Stimulated activated CD4-positive, alpha-beta T cell treated with anti-CD3 and anti-CD28 coated beads, TNF-alpha, amount 100 ng/mL, for 48 hours (primary cell): ENCODE measurements at regions not wholly inside any gene's neighbourhood (a gene's known extent, or its start where the extent isn't known, plus 50 kb on each side); places are given as distances from the start of the nearest gene placed in this dataset.
A peak's percentile ranks its signal among the peaks of the same experiment; 100 is the strongest.
"Not testable (repeated sequence)": the region's sequence is repeated elsewhere in the genome, so short reads cannot be mapped to it uniquely, and the experiment has no call there.

Experiments
- DNase-seq, 3 donors: peaks; one replicate each; pipeline ENCODE4 v3.0.0-alpha.2; 2020; ENCODE audit warnings: low read depth in 3 of 3

DNA sequence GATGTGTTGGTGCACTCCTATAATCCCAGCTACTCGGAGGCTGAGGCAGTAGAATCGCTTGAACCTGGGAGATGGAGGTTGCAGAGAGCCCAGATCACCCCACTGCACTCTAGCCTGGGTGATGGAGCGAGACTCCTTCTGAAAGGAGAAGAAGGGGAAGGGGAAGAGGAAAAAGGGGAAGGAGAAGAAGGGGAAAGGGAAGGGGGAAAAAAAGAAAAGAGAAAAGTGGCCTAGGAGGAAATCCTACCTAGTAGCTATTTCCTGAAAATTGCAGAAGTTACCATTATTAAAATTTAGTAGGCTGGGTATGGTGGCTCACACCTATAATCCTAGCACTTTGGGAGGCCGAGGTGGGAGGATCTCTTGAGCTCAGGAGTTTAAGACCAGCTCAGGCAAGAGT, 67.4 kb downstream of the ARRDC3 start:
- no peak for DNase-seq

DNA sequence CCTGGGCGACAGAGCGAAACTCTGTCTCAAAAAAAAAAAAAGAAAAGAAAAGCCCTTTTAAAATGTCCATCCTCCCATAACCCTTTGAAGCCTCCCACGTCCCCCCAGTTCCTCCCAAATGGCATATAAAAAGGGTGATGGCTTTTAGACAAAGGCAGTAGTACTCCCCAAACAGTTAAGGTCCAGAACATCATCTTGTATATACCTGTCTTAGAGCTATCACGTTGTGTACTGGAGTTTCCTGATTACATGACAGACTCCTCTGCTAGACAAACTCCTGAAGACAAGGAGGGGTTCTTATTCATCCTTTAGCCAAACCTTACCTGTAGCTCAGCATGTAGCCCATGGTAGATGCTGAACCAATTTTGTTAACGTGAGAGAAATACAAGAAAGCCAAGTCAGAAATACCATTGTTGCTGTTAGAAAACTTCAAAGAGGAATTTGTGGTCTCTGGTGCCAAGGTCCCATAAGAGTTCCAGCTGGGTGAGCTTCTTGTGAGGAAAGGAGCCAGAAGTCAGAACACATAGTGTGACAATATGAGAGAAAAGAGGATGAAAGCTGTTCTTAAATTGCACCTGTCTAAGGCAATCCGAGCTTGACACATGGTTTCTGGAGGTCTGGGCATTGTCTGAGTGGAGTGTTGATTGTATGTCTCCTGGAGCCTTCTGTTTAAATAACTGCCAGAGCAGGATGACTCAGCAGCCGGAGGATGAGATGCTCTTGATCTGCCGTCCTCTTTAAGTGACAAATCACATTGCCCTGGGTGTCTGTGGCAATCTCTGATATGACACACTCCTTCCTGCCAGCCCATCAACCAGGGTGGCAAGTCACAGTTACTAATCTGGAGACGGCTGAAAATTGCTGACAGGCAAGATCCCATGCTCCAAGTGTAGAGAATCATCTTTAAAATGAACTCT, 69.1 kb downstream of the ARRDC3 start:
- DNase-seq = peak; percentile 64 to 83 (median 72)

DNA sequence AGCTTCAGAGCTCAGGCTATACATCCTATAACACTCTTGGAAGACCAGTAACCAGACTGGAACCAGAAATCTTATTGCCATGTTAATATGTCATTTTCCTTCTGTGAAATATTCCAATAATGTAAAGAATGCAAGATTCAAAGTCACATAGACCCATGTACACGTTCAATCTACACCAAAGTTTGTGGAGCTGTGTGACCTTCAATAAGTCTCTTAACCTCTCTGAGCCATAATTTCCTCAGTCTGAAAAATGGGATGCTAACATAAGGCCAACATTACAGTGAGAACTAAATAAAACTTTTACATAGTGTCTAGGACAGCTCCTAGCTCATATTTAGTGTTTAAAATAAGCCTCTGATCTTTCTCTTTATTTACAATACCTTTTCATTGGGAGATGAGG, 70.4 kb downstream of the ARRDC3 start:
- DNase-seq = no peak

DNA sequence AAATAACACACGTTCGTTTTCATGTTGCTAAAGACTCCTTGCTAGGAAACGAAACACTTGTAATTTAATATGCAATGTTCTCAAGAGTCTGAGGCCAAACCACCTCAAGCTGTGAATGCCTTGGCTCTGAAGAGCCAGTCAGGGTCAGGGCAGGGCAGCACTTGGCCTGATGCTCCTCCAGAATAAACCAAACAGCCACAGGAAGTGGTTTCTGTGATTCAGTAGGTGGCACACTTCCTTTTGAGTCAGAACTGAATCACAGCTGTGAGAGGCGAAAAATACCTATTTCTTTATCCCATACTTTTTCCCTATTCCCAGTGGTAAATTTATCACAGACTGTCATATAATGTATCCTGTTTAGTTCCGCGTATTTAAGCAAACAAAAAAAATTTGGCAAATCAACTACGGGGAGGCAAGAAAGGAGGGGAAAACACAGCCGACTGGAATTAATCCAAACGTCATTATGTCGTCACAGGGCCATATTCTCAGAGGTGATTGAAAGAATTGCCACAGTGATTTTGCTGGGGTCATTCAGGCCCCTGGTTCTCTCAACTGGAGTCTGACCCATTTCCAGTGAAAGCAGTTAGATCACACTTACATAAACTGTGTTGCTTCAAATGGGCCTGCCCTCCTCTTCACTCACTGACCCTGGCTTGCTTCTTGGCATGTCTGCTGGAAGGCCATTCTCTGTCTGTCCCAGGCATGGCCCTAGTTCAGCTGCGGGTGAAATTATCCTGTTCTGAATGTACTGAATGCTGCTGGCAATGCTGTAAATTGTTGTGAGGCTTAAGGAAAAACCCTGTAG, 71.2 kb downstream of the ARRDC3 start:
- peak; percentile 23 to 44 (median 32) for DNase-seq

DNA sequence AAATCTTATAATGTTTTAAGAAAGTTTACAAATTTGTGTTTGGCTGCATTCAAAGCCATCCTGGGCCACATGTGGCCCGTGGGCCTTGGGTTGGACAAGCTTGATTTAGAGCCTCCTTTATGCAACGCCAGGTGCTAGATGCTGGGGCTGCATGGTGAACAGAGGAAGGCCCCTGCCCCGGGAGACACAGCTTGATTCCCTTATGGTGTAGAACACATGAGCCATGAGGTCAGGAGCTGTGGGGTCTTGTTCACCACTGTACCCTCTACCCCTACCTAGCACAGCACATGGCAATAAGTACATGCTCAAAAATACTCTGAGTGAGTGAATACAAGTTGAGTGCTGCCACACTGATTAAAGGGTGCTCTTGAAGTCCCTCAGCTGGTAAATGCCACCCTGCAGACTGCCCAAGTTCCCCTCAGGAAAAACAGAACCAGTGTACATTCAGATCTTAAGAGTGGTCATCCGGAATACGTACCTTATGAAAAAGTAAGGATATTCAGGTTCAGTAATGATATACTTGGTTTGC, 71.9 kb downstream of the ARRDC3 start:
- no peak for DNase-seq

DNA sequence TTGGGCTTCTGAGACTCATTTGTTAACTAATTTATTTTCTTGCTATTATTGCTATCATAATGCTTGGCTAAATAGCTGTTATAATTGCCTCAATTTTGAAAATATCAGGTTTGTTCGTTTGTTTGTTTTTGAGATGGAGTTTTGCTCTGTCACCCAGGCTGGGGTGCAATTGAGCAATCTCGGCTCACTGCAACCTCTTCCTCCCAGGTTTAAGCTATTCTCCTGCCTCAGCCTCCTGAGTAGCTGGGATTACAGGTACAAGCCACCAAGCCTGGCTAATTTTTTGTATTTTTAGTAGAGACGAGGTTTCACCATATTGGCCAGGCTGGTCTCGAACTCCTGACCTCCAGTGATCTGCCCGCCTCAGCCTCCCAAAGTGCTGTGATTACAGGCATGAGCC, 75.0 kb downstream of the ARRDC3 start:
- DNase-seq = not testable (repeated sequence)

DNA sequence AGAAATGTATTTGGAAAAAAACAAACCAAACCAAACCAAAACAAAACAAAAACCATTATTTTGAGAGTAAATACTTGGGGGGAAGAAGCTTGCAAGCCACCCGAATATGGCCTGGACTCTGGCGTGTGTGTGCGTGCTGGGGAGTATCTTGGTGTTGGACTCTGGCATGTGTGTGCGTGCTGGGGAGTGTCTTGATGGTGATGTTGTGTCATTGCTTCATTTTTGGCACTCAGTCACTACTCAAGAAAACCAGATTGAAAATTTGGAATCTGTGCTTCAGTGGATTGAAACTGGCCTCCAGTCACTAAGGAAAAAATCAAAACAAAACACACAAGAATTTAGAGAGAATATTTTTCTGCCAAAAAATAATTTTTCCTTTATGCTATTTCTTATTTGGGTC, 76.1 kb downstream of the ARRDC3 start:
- DNase-seq = no peak

DNA sequence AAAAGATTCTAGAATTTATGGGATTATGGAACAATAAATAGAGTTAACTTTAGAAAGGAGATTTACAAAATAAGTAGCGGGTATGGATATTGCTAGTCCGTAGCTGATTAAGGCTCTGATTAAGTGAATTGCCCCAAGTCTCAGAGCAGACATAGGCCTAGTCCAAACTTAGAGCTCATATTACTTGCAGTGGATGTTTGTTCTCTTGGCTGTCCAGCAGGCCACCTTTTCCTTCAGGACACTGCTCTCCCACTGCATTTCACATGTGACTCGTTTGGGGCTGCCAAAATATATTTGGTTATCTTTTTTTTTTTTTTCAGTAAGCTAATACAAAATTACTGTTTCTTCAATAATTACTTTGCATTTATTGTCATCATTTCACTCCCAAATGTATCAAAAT, 76.6 kb downstream of the ARRDC3 start:
- no peak for DNase-seq

DNA sequence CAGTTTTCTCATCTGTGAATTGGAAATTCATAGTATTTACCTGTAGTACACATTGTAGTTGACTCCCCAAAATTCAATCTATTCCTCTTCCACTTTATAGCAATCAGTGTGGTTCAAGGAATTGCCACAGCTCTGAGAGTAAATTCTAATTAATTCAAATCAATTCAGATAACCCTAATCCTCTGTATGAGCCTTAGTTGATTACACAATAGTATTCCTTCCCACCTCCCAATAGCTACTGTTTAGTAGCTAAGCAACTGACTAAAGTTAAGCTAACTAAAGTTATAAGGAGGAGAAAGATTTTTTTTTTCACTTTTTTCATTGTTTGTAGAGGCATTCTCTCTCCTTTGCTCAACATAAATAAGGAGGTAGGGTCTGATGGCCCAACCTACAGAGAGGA, 77.5 kb downstream of the ARRDC3 start:
- no peak for DNase-seq

DNA sequence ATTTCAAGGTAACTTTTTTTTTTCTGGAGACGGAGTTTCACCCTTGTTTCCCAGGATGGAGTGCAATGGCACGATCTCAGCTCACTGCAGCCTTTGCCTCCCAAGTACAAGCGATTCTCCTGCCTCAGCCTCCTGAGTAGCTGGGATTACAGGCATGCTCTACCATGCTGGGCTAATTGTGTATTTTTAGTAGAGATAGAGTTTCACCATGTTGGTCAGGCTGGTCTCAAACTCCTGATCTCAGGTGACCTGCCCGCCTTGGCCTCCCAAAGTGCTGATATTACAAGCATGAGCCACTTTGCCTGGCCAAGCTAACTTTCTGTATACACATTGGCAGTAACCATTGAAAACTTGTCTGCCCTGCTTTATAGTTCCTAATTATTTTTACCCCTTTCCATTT, 79.1 kb downstream of the ARRDC3 start:
- not testable (repeated sequence) for DNase-seq

DNA sequence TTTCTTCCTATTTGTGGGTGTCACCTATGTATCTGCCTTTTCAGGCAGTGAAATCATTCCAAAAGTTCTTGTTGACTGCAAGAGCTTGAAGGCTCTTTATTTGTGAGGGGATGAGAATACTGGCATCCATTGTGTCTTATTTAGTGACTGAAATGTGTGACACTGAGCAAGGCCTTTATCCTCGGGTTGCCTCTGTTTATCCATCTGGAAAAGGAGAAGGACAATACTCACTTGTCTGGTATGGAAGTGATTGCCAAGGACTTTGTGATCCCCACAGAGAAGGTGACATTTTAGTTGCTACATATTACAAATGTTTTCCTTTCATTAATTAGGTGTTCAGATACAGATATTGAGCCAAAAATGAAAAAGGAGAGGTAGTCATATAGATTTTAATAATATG, 80.2 kb downstream of the ARRDC3 start:
- DNase-seq = no peak

DNA sequence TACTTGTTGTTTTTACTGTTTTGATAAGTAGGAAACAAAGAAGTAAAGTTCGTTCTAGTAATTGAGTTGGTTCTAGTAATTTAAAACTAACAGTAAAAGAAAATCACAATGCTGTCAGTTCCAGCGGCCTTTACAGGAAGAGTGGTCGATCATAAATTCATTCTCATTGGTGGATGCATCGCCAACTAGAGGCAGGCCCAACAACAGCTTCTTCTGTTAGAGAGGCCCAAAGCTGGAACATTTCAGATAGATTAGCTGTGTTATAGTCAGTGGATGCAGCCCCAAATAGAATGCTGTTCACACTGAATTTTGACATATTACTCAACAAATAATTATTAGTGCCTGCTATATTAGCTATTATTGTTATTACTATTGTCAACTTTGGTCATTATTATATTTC, 80.8 kb downstream of the ARRDC3 start:
- DNase-seq = no peak

DNA sequence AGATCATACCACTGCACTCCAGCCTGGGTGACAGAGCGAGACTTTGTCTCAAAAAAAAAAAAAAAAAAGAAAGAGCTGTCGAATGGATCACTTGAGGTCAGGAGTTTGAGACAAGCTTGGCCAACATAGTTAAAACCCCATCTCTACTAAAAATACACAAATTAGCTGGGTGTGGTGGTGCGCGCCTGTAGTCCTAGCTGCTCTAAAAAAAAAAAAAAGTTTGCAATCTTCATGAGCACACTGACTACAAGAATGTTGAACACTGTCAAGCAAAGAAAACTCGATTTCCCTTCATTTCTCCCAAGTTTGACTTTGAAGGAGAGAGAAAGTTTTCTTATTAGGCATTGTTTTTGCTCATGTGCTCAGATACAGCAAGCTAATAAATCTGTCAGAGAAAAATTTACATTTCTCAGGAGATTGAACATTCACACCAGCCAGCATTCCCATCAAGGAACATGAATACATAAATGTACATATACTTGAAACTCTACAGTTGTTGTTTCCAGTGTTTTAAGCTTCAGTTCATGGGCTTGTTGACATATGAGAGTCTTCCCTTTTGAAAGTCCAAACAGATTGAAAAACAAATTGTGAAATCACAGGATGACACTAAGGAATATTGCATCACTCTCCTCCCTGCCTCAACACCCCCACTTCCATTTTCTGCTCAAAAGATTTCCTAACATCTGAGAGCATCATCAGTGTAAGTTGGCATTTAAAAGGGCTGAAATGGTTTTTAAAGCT, 81.8 kb downstream of the ARRDC3 start:
- DNase-seq = no peak

DNA sequence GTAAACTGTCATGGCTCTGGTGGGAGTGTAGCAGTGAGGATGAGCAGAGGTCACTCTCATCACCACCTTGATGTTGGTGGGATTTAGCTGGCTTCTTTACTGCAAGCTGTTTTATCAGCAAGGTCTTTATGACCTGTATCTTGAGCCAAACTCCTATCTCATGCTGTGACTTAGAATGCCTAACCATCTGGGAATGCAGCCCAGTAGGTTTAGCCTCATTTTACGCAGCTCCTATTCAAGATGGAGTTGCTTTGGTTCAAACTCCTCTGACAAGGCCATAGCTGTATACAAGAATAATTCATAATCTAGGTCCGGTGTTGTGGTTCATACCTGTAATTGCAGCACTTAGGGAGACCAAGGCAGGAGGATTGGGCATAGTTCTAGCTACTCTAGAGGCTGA, 85.1 kb downstream of the ARRDC3 start:
- no peak for DNase-seq

DNA sequence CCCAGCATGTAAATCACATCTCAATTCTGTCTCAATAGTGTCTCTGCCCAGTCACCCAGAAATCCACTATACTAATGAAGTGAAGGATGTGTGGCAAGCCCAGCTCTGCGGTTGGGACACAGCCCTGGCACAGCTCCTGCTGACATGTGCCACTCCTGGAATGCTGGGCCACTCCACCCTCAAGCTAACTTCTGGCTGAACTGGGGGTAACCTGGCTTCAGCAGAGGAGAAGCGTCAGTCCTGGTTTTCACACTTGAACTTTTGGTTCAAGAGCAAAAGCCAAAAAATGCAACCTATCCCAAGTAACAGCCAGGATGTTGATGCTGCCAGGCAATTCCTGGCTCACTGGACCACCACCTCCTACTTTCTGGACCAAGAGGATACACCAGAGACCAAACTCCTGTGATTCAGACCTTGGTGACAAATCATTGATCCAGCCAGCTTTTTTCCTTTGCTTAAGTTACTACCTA, 86.4 kb downstream of the ARRDC3 start:
- DNase-seq = no peak

DNA sequence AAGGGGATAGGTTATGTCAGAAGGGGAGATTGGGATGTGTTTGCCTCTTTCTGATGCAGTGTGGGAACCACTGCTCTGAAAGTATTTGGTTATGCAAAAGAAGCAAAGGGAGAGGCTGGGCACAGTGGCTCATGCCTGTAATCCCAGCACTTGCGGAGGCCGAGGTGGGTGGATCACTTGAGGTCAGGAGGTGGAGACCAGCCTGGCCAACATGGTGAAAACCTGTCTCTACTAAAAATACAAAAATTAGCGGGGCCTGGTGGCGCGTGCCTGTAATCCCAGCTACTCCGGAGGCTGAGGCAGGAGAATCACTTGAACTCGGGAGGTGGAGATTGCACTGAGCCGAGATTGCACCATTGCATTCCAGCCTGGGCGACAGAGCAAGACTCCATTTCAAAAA, 87.0 kb downstream of the ARRDC3 start:
- DNase-seq = not testable (repeated sequence)

DNA sequence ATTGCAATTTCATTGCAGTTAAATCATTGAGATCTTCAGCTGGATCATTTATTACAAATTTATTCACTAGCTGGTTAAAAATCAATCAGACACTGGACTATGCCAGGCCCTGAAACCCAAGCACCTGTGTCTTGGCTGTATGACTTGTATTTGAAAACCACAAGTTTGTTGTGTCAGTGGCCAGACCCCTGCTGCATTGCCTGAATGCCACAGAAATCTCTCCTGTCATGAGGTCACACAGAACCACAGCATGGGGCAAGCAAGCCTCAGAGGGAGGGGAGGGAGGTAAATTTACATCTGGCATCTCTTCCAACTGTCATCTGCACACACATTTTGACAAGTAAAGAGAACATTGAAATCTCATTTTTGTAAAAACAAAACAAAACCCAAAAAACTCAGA, 90.0 kb downstream of the ARRDC3 start:
- DNase-seq = no peak

DNA sequence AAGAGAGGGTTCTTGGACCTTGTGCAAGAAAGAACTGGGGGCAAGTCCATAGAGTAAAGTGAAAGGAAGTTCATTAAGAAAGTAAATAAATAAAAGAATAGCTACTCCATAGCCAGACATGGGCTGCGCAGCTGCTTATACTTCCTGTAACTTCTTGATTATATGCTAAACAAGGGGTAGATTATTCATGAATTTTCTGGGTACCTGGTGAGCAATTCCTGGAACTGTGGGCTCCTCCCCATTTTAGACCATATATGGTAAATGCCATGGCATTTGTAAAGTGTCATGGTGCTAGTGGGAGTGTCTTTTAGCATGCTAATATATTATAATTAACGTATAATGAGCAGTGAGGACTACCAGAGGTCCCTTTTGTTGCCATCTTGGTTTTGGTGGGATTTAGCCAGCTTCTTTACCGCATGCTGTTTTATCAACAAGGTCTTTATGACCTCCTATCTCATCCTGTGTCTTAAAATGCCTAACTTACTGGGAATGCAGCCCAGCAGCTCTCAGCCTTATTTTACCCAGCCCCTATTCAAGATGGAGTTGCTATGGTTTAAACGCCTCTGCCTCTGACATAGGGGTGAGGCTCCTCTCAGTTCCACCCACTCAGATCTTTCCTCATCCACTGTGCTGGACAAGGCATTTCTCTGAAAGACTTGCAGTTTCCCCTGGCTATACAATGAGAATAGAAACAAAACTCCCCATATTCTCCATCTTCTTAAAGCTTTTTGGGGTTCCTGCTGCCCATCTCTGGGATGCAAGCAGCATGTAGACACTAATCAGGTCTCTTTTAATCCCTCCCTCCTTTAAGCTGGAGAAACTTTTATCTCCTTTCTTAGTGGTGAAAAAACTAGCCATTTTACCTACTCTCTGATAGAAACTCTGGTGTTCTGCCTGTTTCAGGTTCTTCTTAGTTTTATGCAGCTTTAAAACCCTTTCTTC, 91.2 kb downstream of the ARRDC3 start:
- no peak for DNase-seq

DNA sequence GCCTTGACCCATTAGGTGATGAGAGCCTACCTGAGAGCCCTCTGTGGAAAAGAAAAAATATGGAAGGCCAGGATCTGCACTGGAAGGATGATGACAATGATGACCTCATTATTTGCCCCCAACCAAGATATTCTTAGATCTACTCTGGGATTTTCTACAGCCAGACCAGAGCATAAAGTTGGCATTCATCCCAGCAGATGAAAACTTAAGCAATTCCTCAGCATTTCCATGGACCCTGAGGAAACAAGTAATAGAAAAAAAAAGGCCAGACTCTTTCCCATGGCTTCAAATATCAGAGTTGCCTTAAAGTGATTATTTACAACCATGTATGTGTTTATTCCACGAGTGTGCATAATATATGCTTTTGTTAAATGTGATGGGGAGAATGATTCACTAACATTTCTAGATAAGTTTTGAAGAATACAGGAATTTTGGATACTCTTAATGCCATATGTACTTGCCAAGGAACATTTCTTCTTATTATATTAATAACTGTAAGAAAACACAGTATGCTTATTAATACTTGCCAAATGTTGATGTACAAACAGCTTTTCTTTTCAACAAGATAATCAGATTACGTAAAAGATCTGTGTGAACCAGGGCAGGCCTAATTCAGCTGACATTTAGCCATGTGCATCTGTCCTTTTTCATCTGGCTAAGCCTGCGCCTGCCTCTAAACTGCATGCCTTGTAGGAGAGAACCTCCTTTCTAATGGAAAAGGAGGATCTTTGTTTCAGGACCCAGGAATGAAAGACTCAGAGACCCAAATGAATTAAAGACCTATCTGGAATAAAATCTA, 94.8 kb downstream of the ARRDC3 start:
- DNase-seq = no peak

DNA sequence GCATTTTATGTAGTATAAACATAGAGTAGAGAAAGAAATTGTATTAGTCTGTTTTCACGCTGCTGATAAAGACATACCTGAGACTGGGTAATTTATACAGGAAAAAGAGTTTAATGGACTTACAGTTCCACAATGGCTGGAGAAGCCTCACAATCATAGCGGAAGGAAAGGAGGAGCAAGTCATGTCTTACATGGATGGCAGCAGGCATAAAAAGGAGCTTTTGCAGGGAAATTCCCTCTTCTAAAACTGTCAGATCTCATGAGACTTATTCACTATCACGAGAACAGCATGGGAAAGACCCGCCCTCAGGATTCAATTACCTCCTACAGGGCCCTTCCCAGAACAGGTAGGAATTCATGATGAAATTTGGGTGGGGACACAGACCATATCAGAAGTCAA, 98.1 kb downstream of the ARRDC3 start:
- not testable (repeated sequence) for DNase-seq
